Right cardiac atrium (tissue), 5 donors: ENCODE measurements at regions not wholly inside any gene's neighbourhood (a gene's known extent, or its start where the extent isn't known, plus 50 kb on each side); places are given as distances from the start of the nearest gene placed in this dataset.

Experiments
- ATAC-seq, 2 donors: fragments of 200-7000 bp; cut with Tn5 transposase; one replicate each; pipeline versions ENCODE4 v1.8.0 to v1.9.1; 2020; ENCODE audit warnings: moderate library complexity in 2 of 2, mild to moderate bottlenecking in 1 of 2
- DNase-seq, 3 donors: peaks; one replicate each; pipeline ENCODE4 v3.0.0-alpha.2; 2020
- H3K27ac ChIP-seq: one replicate; pipeline ENCODE4 v1.5.1; 2013; ENCODE audit warnings: mild to moderate bottlenecking, low read length, control low read depth, moderate library complexity
- H3K27me3 ChIP-seq: one replicate; pipeline ENCODE4 v1.6.1; 2013; ENCODE audit not compliant: control insufficient read depth, insufficient read depth
- H3K4me1 ChIP-seq: one replicate; pipeline ENCODE4 v1.6.1; 2013; ENCODE audit warnings: low read length; ENCODE audit not compliant: control insufficient read depth, insufficient read depth
- H3K4me3 ChIP-seq: one replicate; pipeline ENCODE4 v1.5.1; 2013; ENCODE audit warnings: low read length, control low read depth
- H3K9me3 ChIP-seq: one replicate; pipeline ENCODE4 v1.6.1; 2013; ENCODE audit warnings: low read length; ENCODE audit not compliant: control insufficient read depth
- WGBS: extraction: QIAGEN DNeasy Blood & Tissue Kit; methylation state at CpG from one replicate; pipeline ENCODE4 v1.1.7; 2013; 5-methylcytosine and 5-hydroxymethylcytosine counted together
- intact Hi-C, 4 donors: fragments of 100-400 bp; cut with DNase I; formaldehyde crosslinking; loops; one replicate each; pipeline versions ENCODE4 v1.11.0 to v1.14.0; 2022 to 2023
- donor health status: healthy with polysubstance abuse.
- donor health status: DM: no; HTN: yes; CAD: no.
- donor health status: DM: no; HTN: no; CAD: no.
- donor health status: DM: no; HTN: yes; CAD: no; lungs with severe emphysema.
- donor health status: DM: yes; HTN: yes; CAD: no.

DNA sequence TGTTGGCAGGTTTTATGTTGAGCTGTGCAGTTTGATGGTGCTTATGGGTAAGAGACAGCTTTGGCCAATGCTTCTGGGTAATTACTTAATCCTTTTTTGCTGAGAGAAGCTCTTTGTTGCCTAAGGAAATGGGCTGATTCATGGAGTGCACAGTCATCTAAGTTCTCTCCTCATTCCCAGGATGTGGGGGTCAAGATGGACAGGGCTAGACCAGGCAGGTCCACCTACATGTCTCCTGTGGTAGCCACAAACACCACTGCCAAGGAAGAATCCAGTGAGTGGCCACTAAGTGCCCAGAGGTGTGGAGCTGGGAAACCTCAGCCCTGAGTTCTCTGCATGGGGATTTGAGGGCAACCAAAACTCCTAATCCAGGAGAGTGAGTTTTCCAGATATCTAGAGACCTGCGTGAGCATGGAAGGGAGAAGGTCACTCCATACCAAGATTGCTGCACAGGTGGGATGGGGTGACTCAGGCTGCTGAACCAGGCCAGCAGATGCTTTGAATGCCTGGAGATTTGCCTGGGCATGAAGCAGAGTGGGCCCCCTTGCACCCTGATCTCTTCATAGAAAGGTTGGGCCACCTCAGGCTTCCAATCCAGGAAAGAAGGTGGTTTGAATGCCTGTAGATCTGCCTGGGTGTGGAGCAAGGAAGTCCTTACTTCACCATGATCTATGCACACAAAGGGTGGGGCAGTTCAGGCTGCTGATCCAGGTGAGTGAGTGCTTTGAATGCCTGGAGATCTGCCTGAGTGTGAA is 234.8 kb upstream of the GNPDA2 start:
- Histone ChIP-seq H3K27me3 (no peaks in the 10 kb centered on the region), H3K4me3 (no peak overlapping the region), H3K9me3 (no peaks in the 10 kb centered on the region), H3K27ac (no peak overlapping the region), H3K4me1 (no peaks in the 10 kb centered on the region)
- 90% methylated on average over 1 of the region's 1 CpG for WGBS
- intact Hi-C loops = no loop called here
- no peak for DNase-seq
- ATAC-seq = no peak

DNA sequence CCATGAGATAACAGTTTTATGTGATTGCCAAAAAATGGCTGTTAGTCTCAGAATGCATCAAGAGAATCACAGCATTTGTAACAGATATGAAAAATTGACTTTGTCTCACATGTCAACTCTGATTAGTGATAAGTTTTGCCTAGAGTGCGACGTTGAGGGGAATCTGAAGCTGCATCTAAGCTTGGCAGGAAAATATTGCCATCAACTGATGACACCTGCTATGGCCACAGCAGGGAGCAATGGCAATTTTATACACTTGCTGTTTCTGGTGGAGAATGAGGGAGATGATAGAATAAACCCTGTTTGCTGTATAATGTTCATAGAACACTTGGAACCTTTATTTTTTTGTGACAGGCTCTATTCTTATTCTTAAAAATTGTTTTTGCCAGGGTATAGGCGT is 205.4 kb upstream of the GNPDA2 start:
- no peaks in the 10 kb centered on the region for H3K9me3 ChIP-seq
- H3K4me1 ChIP-seq = no peaks in the 10 kb centered on the region
- H3K4me3 ChIP-seq = no peak overlapping the region
- intact Hi-C loops = no loop called here
- no peak for ATAC-seq
- DNase-seq = no peak
- 53% methylated on average over 3 of the region's 3 CpGs for WGBS
- no peak overlapping the region for H3K27ac ChIP-seq
- H3K27me3 ChIP-seq = no peaks in the 10 kb centered on the region

DNA sequence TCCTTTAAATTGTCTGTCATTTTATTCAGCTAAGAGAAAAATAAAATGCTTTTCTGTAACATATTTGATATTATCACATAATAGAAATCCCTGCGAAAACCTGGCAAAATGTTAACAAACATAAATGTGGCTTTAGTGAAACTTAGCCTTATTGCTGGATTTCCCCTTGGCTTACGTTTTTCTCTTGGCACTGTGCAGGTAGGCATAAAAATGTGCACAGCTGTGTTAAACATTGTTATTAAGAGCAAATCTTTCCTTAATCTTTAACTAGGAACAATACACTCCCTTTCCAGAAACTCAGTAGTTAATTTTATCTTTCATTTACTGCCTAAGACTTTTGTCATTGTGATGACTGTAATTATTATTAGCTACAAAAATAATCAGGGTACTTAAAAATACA is 202.4 kb upstream of the GNPDA2 start:
- H3K27ac ChIP-seq = no peak overlapping the region
- WGBS = 56% methylated on average over 2 of the region's 2 CpGs
- intact Hi-C loops = loop anchor here in 2 of 4 donors (5.0 to 10.0 kb wide), 2 partner anchors 164 to 514 kb away; no protein-coding TSS in a partner anchor

DNA sequence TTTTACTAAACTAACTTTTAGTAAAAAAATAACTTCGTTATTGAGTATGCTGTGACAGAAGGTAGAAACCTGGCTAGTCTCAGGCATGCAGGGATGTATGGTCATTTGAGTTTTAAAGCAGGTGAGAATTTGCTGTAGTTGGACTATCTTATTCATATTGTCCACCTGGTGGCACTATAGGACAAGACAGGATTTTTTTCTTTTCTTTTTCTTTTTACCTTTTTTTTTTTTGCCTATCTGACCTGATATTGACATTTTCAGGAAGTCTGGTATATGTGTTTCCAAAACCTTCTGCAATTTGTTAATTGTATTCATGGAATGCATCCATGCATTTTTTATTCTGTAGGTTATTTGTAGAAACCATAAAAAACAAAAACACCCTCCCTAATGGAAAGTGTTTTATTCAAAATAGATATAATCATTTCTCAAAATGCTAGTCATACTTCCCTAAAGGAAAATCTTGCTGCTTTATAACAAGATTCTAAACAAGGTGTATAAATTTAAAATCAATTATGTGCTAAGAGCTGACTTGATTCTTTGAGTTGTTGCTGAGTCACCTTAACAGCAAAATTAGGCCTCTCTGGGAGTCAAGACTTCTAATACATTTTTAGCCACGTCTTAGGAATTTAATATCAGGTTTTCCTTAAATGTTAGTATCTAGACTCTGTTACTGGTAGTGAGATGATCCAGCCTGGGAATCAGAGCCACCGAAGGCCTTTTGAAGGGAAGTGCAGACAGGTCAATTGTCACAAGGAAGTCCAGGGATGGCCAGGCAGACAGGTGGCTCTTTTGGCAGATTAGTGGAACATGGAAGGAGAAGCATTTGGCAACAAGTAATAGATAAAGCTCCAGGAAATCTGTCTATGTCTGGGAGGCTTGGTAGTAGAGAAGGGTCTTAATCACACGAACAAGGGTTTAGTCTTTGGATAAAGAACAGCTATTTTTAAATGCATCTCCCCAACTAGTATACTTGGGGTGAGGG is 201.3 kb upstream of the GNPDA2 start:
- no peak for DNase-seq
- WGBS = 35% methylated on average over 4 of the region's 4 CpGs
- Histone ChIP-seq H3K9me3 (no peaks in the 10 kb centered on the region), H3K4me3 (no peak overlapping the region), H3K27ac (no peak overlapping the region), H3K27me3 (no peaks in the 10 kb centered on the region), H3K4me1 (no peaks in the 10 kb centered on the region)
- intact Hi-C loops = loop anchor here in 2 of 4 donors (5.0 to 10.0 kb wide), 2 partner anchors 163 to 515 kb away; no protein-coding TSS in a partner anchor
- ATAC-seq = no peak

More for the DNA sequence above, 202.4 kb upstream of the GNPDA2 start:
- H3K9me3 ChIP-seq = no peaks in the 10 kb centered on the region
- no peaks in the 10 kb centered on the region for H3K4me1 ChIP-seq
- no peak for DNase-seq
- H3K4me3 ChIP-seq = no peak overlapping the region
- H3K27me3 ChIP-seq = no peaks in the 10 kb centered on the region
- ATAC-seq = no peak

DNA sequence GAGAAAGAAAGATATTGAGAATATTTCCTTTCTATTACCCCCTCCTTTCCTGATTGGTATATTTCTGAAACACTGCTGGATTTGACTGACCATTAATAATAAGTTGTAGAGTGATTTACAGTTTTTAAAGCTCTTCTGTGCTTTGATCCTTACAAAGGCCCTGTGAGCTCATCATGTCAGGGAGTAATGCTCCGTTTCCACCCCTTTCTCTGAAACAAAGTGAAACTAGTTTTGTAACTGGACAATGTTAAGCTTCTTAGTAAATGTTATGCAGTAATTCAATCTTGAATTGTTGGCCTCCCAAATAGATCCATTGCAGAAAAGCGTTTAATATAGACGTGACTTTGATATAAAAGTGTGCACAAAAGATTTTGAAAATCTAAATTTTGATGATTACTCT is 190.1 kb upstream of the GNPDA2 start:
- Histone ChIP-seq H3K4me3 (peak overlapping the region; percentile 27), H3K27ac (no peak overlapping the region), H3K27me3 (no peaks in the 10 kb centered on the region), H3K4me1 (no peaks in the 10 kb centered on the region), H3K9me3 (no peaks in the 10 kb centered on the region)
- ATAC-seq = no peak
- 42% methylated on average over 3 of the region's 3 CpGs for WGBS
- intact Hi-C loops = no loop called here
- DNase-seq = no peak

DNA sequence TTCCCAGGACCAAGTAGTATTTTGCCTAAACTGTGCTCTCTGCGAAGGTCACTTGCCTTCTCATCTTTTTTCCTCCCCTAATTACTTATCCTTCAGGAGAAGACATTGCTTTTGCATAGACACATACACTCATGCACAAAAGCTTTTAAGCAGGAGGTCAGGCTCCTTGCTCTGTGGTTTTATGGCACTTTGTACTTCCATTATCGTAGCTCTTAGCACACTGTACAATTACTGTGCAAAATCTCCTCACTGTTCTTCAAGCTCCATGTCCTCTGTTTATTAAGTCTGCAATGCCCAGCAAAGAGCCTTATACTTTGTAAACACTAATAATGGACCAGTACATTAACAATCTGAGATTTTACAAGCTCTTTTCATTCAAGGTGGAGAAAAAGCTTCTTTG is 188.4 kb upstream of the GNPDA2 start:
- intact Hi-C loops = no loop called here
- DNase-seq (no peak), ATAC-seq (no peak)
- Histone ChIP-seq H3K27me3 (no peaks in the 10 kb centered on the region), H3K4me1 (no peaks in the 10 kb centered on the region), H3K9me3 (no peaks in the 10 kb centered on the region), H3K4me3 (no peak overlapping the region), H3K27ac (no peak overlapping the region)
- WGBS = 72% methylated on average over 2 of the region's 2 CpGs

DNA sequence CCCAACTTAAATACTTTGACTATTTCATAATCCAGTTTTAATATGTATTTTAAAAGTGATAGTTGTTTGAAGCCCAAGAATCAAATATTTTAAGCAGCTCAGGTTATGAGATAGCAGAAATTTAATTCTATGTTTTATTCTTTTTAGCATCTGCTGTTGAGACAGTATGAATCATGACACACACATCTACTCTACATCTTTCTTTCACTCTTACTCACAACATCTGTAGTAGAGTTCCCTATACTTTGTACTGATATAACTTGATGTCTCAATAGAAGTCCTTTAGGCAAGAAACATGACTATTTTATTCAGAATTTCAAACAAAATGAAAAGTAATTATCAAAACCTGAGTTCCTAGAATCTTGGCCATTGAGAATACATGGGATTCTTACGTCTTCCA is 187.9 kb upstream of the GNPDA2 start:
- DNase-seq (no peak), ATAC-seq (no peak)
- no peaks in the 10 kb centered on the region for H3K4me1 ChIP-seq
- no peak overlapping the region for H3K27ac ChIP-seq
- H3K9me3 ChIP-seq = no peaks in the 10 kb centered on the region
- 82% methylated on average over 1 of the region's 1 CpG for WGBS
- no peaks in the 10 kb centered on the region for H3K27me3 ChIP-seq
- intact Hi-C loops = no loop called here
- no peak overlapping the region for H3K4me3 ChIP-seq

DNA sequence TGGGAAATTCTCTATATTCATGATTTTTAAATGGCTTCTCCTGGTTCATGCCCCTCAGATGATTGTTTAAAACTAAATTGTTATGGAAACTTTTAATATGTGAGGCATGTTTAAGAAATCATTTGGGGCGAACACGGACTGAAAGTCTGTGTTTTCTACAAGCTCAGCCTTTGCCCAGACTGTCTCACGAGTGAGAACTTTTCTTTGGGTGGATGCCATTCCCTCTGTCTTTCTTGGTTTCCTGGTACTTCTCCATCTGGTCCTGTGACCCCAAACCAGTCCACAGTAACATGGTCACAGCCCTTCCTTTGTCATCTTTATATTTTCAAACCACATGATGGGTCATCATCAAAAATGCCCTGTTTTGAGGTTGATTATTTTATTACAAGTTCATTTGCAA is 186.6 kb upstream of the GNPDA2 start:
- Histone ChIP-seq H3K9me3 (no peaks in the 10 kb centered on the region), H3K27me3 (no peaks in the 10 kb centered on the region), H3K27ac (no peak overlapping the region), H3K4me3 (no peak overlapping the region), H3K4me1 (no peaks in the 10 kb centered on the region)
- ATAC-seq (no peak), DNase-seq (no peak)
- intact Hi-C loops = no loop called here
- whole genome bisulfite sequencing = 57% methylated on average over 3 of the region's 3 CpGs

DNA sequence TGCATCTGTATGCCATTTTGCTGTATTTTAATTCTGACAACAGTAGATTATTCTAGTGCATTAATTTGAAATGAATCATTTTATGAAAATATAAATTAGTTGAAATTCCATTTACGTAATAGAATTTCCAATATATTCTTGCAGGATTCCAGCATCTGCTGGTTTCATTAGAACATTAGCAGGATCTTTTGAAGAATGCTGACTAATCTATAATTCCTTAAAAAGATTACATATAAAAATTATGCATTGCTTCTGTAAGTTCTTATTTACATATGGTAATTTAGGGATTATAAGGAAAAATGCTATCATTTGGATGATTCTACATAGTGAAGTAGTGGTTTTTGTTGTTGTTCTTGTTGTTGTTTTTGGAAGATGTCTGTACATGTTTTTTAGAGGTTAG is 182.2 kb upstream of the GNPDA2 start:
- no peak for DNase-seq
- Histone ChIP-seq H3K9me3 (no peaks in the 10 kb centered on the region), H3K27me3 (no peaks in the 10 kb centered on the region), H3K4me3 (no peak overlapping the region), H3K27ac (no peak overlapping the region), H3K4me1 (no peaks in the 10 kb centered on the region)
- 86% methylated on average over 1 of the region's 1 CpG for WGBS
- ATAC-seq = no peak
- intact Hi-C loops = no loop called here

DNA sequence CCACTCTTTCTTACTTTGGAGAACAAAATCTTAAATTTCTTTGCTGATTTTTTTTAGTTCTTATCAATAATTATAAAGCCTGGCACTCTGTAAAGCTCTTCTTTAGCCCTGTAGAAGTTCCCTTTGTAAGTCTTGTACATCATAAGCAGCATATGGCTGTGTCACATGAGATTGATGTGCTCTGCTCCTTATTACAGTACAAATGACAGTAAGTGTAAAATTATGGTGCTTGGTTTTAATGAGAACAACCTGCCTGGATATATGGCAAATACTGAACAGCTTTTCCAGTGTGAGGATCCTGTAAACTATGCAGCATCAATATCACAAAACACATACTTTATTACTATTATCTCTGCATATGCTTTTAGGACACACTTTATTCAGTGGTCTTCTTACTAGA is 145.9 kb upstream of the GNPDA2 start:
- DNase-seq = no peak
- Histone ChIP-seq H3K27ac (no peak overlapping the region), H3K4me3 (no peak overlapping the region), H3K4me1 (peaks cover 2% of the 10 kb centered on the region), H3K27me3 (no peaks in the 10 kb centered on the region), H3K9me3 (no peaks in the 10 kb centered on the region)
- intact Hi-C loops = no loop called here
- ATAC-seq = no peak

DNA sequence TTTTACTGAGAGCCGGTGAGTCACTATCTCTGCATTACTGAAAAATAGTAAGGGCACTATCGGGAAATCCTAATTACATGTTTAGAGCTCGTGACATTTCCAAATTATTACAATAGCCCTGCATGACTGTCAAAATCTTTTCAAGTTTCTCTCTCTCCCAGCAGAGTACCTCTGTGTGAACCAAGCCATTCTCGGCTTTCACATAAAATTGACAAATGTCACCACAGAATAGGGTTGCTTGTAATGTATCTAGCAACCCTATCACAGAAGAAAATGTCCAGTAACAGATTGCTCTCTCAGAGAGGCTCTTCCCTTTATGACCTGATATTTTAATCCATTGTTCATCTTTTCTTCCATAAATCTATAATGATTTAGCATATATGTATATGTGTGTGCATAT is 144.8 kb upstream of the GNPDA2 start:
- Histone ChIP-seq H3K9me3 (no peaks in the 10 kb centered on the region), H3K4me3 (no peak overlapping the region), H3K4me1 (peaks cover 2% of the 10 kb centered on the region), H3K27me3 (no peaks in the 10 kb centered on the region), H3K27ac (no peak overlapping the region)
- DNase-seq (no peak), ATAC-seq (no peak)
- intact Hi-C loops = no loop called here
- 67% methylated on average over 4 of the region's 4 CpGs for WGBS
